H1 (cell line): ENCODE measurements at regions not wholly inside any gene's neighbourhood (a gene's known extent, or its start where the extent isn't known, plus 50 kb on each side); places are given as distances from the start of the nearest gene placed in this dataset.

Experiments
- ATF3 ChIP-seq: IDR thresholded peaks from 2 replicates; pipeline ENCODE4 v1.6.1; 2011; ENCODE audit warnings: low read depth, mild to moderate bottlenecking, low read length; ENCODE audit not compliant: insufficient read depth
- BCL11A ChIP-seq, 2 experiments: IDR thresholded peaks; one replicate each; pipeline ENCODE4 v1.6.1; 2011; ENCODE audit warnings: low read depth in 2 of 2, low read length in 2 of 2, mild to moderate bottlenecking in 2 of 2
- CHD7 ChIP-seq: fragments of 300-600 bp; sonication (generic); IDR thresholded peaks from 2 replicates; pipeline ENCODE4 v1.7.1; 2012; ENCODE audit warnings: low read length, moderate library complexity, mild to moderate bottlenecking, inconsistent platforms; ENCODE audit not compliant: insufficient replicate concordance
- EZH2 ChIP-seq: fragments of 200-600 bp; sonication (generic); IDR thresholded peaks from 2 replicates; pipeline ENCODE4 v1.7.1; 2012; ENCODE audit warnings: low read depth, mild to moderate bottlenecking, moderate library complexity, low read length, inconsistent platforms; ENCODE audit not compliant: severe bottlenecking
- FOSL1 ChIP-seq: IDR thresholded peaks from 2 replicates; pipeline ENCODE4 v1.6.1; 2011; ENCODE audit warnings: mild to moderate bottlenecking, low read depth, low read length, moderate library complexity; ENCODE audit not compliant: insufficient read depth
- SIN3A ChIP-seq, 2 experiments: IDR thresholded peaks in 1 of 2; conservative IDR thresholded peaks in 1 of 2; 2 replicates each; pipeline ENCODE4 v1.6.1; 2011 to 2012; ENCODE audit warnings: low read length in 2 of 2, improper control_type of control experiment in 1 of 2, low read depth in 1 of 2, mild to moderate bottlenecking in 1 of 2
- SP2 ChIP-seq: IDR thresholded peaks from 2 replicates; pipeline ENCODE4 v1.6.1; 2012; ENCODE audit warnings: mild to moderate bottlenecking, low read length, inconsistent platforms
- USF2 ChIP-seq: IDR thresholded peaks from 2 replicates; pipeline ENCODE4 v1.6.1; 2011; ENCODE audit warnings: low read length, improper control_type of control experiment
- ZNF274 ChIP-seq: IDR thresholded peaks from 2 replicates; pipeline ENCODE4 v1.7.0; 2012; ENCODE audit warnings: low read length, borderline replicate concordance; ENCODE audit errors: extremely low read depth

GRCh38 chr10:91006752-91007346 lies 86.0 kb upstream of the ANKRD1 start (continued):
- TF ChIP-seq CHD7 (no peak), FOSL1 (no peak), EZH2 (no peak), ATF3 (no peak), ZNF274 (no peak), SP2 (no peak), SIN3A (conservative IDR thresholded peaks at IDR 0.05 in 1 of 2, IDR thresholded peaks at IDR 0.05 in 1 of 2; ENCODE audit: low read depth in 1 of 2, low read length in 2 of 2) (no peak), USF2 (no peak), BCL11A (IDR thresholded peaks at IDR 0.05; ENCODE audit: low read depth in 2 of 2, low read length in 2 of 2) (no peak)
